Middle frontal gyrus (tissue), 1 donor: ENCODE measurements at regions not wholly inside any gene's neighbourhood (a gene's known extent, or its start where the extent isn't known, plus 50 kb on each side); places are given as distances from the start of the nearest gene placed in this dataset.
"Not testable (repeated sequence)": the region's sequence is repeated elsewhere in the genome, so short reads cannot be mapped to it uniquely, and the experiment has no call there.

Experiments used
- DNase-seq: peaks from one replicate; pipeline ENCODE4 v3.0.0-alpha.2; 2015; ENCODE audit warnings: low spot score; ENCODE audit errors: extremely low spot score

GRCh38 chr21:10405331-10405730 lies 116.1 kb upstream of the TPTE start:
- not testable (repeated sequence) for DNase-seq

GRCh38 chr21:10409786-10410185 lies 111.6 kb upstream of the TPTE start:
- DNase-seq, result not testable (repeated sequence)

GRCh38 chr21:10410354-10410929 lies 110.9 kb upstream of the TPTE start:
- DNase-seq, result not testable (repeated sequence)

- DNase-seq, result not testable (repeated sequence)
Observed at GRCh38 chr21:10411776-10412526, 109.4 kb upstream of the TPTE start.

- DNase-seq, result not testable (repeated sequence)
Observed at GRCh38 chr21:10412928-10413246, 108.5 kb upstream of the TPTE start.

- DNase-seq, result not testable (repeated sequence)
Observed at GRCh38 chr21:10413247-10414120, 107.9 kb upstream of the TPTE start.

- DNase-seq, result not testable (repeated sequence)
Observed at GRCh38 chr21:10414121-10414924, 107.1 kb upstream of the TPTE start.

- not testable (repeated sequence) for DNase-seq
Observed at GRCh38 chr21:10414925-10415254, 106.5 kb upstream of the TPTE start.

- DNase-seq, result not testable (repeated sequence)
Observed at GRCh38 chr21:10415456-10415855, 105.9 kb upstream of the TPTE start.

- DNase-seq, result not testable (repeated sequence)
Observed at GRCh38 chr21:10415859-10416258, 105.5 kb upstream of the TPTE start.

- DNase-seq, result not testable (repeated sequence)
Observed at GRCh38 chr21:10416691-10417447, 104.5 kb upstream of the TPTE start.

GRCh38 chr21:10417551-10418002 lies 103.8 kb upstream of the TPTE start:
- DNase-seq, result not testable (repeated sequence)

- not testable (repeated sequence) for DNase-seq
Observed at GRCh38 chr21:10418250-10419048, 102.9 kb upstream of the TPTE start.

GRCh38 chr21:10421199-10421598 lies 100.2 kb upstream of the TPTE start:
- DNase-seq, result not testable (repeated sequence)

GRCh38 chr21:10421601-10422000 lies 99.8 kb upstream of the TPTE start:
- DNase-seq, result not testable (repeated sequence)

- DNase-seq, result not testable (repeated sequence)
Observed at GRCh38 chr21:10424097-10424886, 97.1 kb upstream of the TPTE start.

- not testable (repeated sequence) for DNase-seq
Observed at GRCh38 chr21:10424887-10425145, 96.6 kb upstream of the TPTE start.

GRCh38 chr21:10425856-10426255 lies 95.5 kb upstream of the TPTE start:
- no peak for DNase-seq

GRCh38 chr21:10426812-10427211 lies 94.6 kb upstream of the TPTE start:
- not testable (repeated sequence) for DNase-seq
